MCF 10A (cell line): ENCODE measurements at regions not wholly inside any gene's neighbourhood (a gene's known extent, or its start where the extent isn't known, plus 50 kb on each side); places are given as distances from the start of the nearest gene placed in this dataset.

Source experiments
- BruUV-seq: library from RNA; stranded (reverse); fragments of 400-500 nt; replicated peaks from 2 replicates; lab custom pipeline; 2021; lab: Mats Ljungman, UMichigan
- CTCF ChIA-PET: fragments of 300-600 bp; sonication (Branson Sonifier 250); formaldehyde crosslinking; extraction: SDS; loops from one replicate; lab custom pipeline; 2021; ENCODE audit warnings: antibody characterized with exemption, inconsistent platforms; lab: Yijun Ruan, JAX
- POLR2A ChIA-PET: fragments of 300-600, 350-650 bp; sonication (Branson Sonifier 250); formaldehyde crosslinking; extraction: SDS; loops from one replicate; lab custom pipeline; 2020; ENCODE audit warnings: antibody characterized with exemption, inconsistent platforms; lab: Yijun Ruan, JAX
- DNase-seq: peaks from one replicate; pipeline ENCODE4 v3.0.0-alpha.2; 2018; ENCODE audit not compliant: unreplicated experiment
- H3K27ac Mint-ChIP-seq: one replicate; pipeline ENCODE4 v1.8.0; 2022; ENCODE audit warnings: mild to moderate bottlenecking, low read depth, mixed read lengths; ENCODE audit not compliant: unreplicated experiment
- H3K27me3 Mint-ChIP-seq: one replicate; pipeline ENCODE4 v1.8.0; 2022; ENCODE audit warnings: mixed read lengths; ENCODE audit not compliant: insufficient read depth, unreplicated experiment
- H3K36me3 Mint-ChIP-seq: one replicate; pipeline ENCODE4 v1.8.0; 2022; ENCODE audit warnings: mild to moderate bottlenecking, moderate library complexity, mixed read lengths; ENCODE audit not compliant: insufficient read depth, unreplicated experiment
- H3K4me1 Mint-ChIP-seq: one replicate; pipeline ENCODE4 v1.8.0; 2022; ENCODE audit warnings: mixed read lengths; ENCODE audit not compliant: insufficient read depth, unreplicated experiment
- H3K4me3 Mint-ChIP-seq: one replicate; pipeline ENCODE4 v1.8.0; 2022; ENCODE audit warnings: mild to moderate bottlenecking, moderate library complexity, mixed read lengths; ENCODE audit not compliant: unreplicated experiment
- H3K9me3 Mint-ChIP-seq: one replicate; pipeline ENCODE4 v1.8.0; 2022; ENCODE audit warnings: mixed read lengths; ENCODE audit not compliant: unreplicated experiment
- CTCF ChIP-seq: fragments of 200-600 bp; IDR thresholded peaks from one replicate; pipeline ENCODE4 v1.8.0; 2022; ENCODE audit warnings: antibody characterized with exemption, mild to moderate bottlenecking; ENCODE audit not compliant: unreplicated experiment
- intact Hi-C: fragments of 100-400 bp; cut with micrococcal nuclease; formaldehyde crosslinking; loops from 2 replicates; pipeline ENCODE4 v1.14.1; 2022

- H3K36me3 Mint-ChIP-seq = no peaks in the 10 kb centered on the region
- no peak overlapping the region for H3K4me3 Mint-ChIP-seq
- no peak for TF ChIP-seq CTCF
- no peak overlapping the region for H3K27ac Mint-ChIP-seq
- DNase-seq = no peak
- no TSS peak for BruUV-seq
- intact Hi-C loops = no loop called here
- POLR2A ChIA-PET = no interaction called here
- no peaks in the 10 kb centered on the region for H3K9me3 Mint-ChIP-seq
- H3K4me1 Mint-ChIP-seq = no peaks in the 10 kb centered on the region
- peaks cover 61% of the 10 kb centered on the region for H3K27me3 Mint-ChIP-seq
- CTCF ChIA-PET = no interaction called here
These were observed 107.8 kb downstream of the ENGASE start for GRCh38 chr17:79182176-79183042.

DNA sequence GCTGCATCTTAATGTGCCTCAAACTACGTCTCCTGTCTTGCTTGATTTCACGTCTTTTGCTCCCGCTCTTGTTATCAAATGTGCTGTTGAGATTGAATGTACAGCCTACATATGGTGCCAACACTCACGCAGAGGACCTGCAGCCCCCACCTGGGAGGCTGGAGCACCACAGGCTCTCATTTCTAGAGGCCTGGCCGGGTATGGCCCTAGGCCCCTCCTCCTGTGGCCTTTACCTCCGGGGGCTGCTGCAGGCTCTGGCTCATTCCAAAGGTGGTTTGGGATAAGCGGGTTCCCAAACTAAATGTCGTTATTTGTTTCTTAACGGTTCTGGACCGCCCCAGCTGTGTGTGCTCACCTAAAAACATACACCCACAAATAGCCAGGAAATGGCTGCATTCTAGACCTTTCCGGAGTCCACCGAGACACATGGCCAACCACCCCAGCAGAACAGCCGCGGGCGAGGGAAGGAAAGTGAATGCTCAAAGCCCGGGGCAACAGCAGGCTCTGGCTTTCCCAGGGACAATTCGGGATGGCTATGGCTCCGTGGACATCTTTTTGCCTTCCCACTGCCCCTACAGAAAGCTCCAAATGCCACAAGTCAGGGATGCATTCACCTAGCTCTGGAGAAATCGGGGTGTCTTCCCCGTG is 105.9 kb downstream of the ENGASE start:
- Mint-ChIP-seq H3K4me3 (no peak overlapping the region), H3K9me3 (no peaks in the 10 kb centered on the region), H3K36me3 (no peaks in the 10 kb centered on the region), H3K4me1 (no peaks in the 10 kb centered on the region), H3K27ac (no peak overlapping the region), H3K27me3 (peaks cover 55% of the 10 kb centered on the region)
- ChIA-PET POLR2A (no interaction called here), CTCF (interaction anchor here (0.6 to 1.2 kb wide), 3 partner anchors 59 to 148 kb away, joined by 3 to 4 read pairs (median 3); no protein-coding TSS in a partner anchor)
- BruUV-seq = no TSS peak
- no peak for DNase-seq
- no peak for TF ChIP-seq CTCF
- intact Hi-C loops = no loop called here

GRCh38 chr17:79179334-79179733 is 104.7 kb downstream of the ENGASE start:
- intact Hi-C loops = no loop called here
- Mint-ChIP-seq H3K4me1 (no peaks in the 10 kb centered on the region), H3K27me3 (peaks cover 55% of the 10 kb centered on the region), H3K27ac (no peak overlapping the region), H3K9me3 (no peaks in the 10 kb centered on the region), H3K36me3 (no peaks in the 10 kb centered on the region), H3K4me3 (no peak overlapping the region)
- no peak for DNase-seq
- BruUV-seq = no TSS peak
- ChIA-PET POLR2A (no interaction called here), CTCF (interaction anchor here (1.2 kb wide), 1 partner anchor 91 kb away, joined by 3 read pairs; no protein-coding TSS in a partner anchor)
- TF ChIP-seq CTCF = no peak

GRCh38 chr17:79177877-79178276 is 103.3 kb downstream of the ENGASE start:
- no peak for DNase-seq
- intact Hi-C loops = no loop called here
- Mint-ChIP-seq H3K27ac (no peak overlapping the region), H3K4me1 (no peaks in the 10 kb centered on the region), H3K27me3 (peaks cover 52% of the 10 kb centered on the region), H3K9me3 (no peaks in the 10 kb centered on the region), H3K4me3 (no peak overlapping the region), H3K36me3 (no peaks in the 10 kb centered on the region)
- ChIA-PET CTCF (interaction anchor here (0.6 to 1.2 kb wide), 4 partner anchors 14 to 222 kb away, joined by 3 to 5 read pairs (median 4); no protein-coding TSS in a partner anchor), POLR2A (no interaction called here)
- no TSS peak for BruUV-seq
- TF ChIP-seq CTCF = no peak
